B cell (primary cell): ENCODE measurements at regions not wholly inside any gene's neighbourhood (a gene's known extent, or its start where the extent isn't known, plus 50 kb on each side); places are given as distances from the start of the nearest gene placed in this dataset.

Experiments used
- ATAC-seq: fragments of 200-7000 bp; cut with Tn5 transposase; one replicate; pipeline ENCODE4 v1.10.0; 2021; ENCODE audit warnings: low read depth, mild to moderate bottlenecking, moderate number of reproducible peaks, moderate library complexity
- CTCF ChIA-PET: fragments of 350-600 bp; sonication (Branson Sonifier 250); formaldehyde crosslinking; loops from one replicate; lab custom pipeline; 2021; ENCODE audit warnings: antibody characterized with exemption, inconsistent platforms; lab: Charles Lee
- POLR2A ChIA-PET: fragments of 350-600 bp; sonication (Branson Sonifier 250); formaldehyde crosslinking; loops from one replicate; lab custom pipeline; 2021; ENCODE audit warnings: antibody characterized with exemption; lab: Charles Lee
- DNase-seq: peaks from one replicate; pipeline ENCODE4 v3.0.0; 2013
- H2AFZ ChIP-seq: 2 replicates; pipeline ENCODE4 v1.6.1; 2012; ENCODE audit warnings: mild to moderate bottlenecking, low read depth, low read length; ENCODE audit not compliant: insufficient read depth, poor library complexity, severe bottlenecking
- H3K27ac ChIP-seq, 2 donors: 1 replicate in 1 of 2; 2 replicates in 1 of 2; pipeline ENCODE4 v1.5.1; 2012 to 2013; ENCODE audit warnings: low read length in 2 of 2, mild to moderate bottlenecking in 2 of 2, moderate library complexity in 1 of 2
- H3K27me3 ChIP-seq, 4 experiments: fragments of 200-600 bp in 1 of 4; sonication (generic) in 1 of 4; replicated peaks in 1 of 4; 1 replicate in 2 of 4; 2 replicates in 2 of 4; pipeline versions ENCODE4 v1.6.1 to v1.7.0; 2013 to 2016; ENCODE audit warnings: low read length in 3 of 4, mild to moderate bottlenecking in 2 of 4, mixed read lengths in 1 of 4, moderate library complexity in 1 of 4; ENCODE audit not compliant: insufficient read depth in 4 of 4, control insufficient read depth in 3 of 4; ENCODE audit errors: control extremely low read depth in 1 of 4
- H3K36me3 ChIP-seq, 2 experiments: replicated peaks in 1 of 2; 1 replicate in 1 of 2; 2 replicates in 1 of 2; pipeline versions ENCODE4 v1.6.1 to v1.7.1; 2013; ENCODE audit warnings: low read length in 1 of 2; ENCODE audit not compliant: insufficient read depth in 2 of 2, control insufficient read depth in 1 of 2; ENCODE audit errors: control extremely low read depth in 1 of 2, extremely low read depth in 1 of 2
- H3K4me1 ChIP-seq, 2 donors: fragments of 200-600 bp in 1 of 2; sonication (generic) in 1 of 2; 1 replicate in 1 of 2; 2 replicates in 1 of 2; pipeline versions ENCODE4 v1.5.1 to v1.6.1; 2013 to 2017; ENCODE audit warnings: low read length in 2 of 2; ENCODE audit not compliant: control insufficient read depth in 2 of 2, insufficient read depth in 2 of 2
- H3K4me2 ChIP-seq: replicated peaks from 2 replicates; pipeline ENCODE3; 2012; ENCODE audit warnings: mild to moderate bottlenecking, low read depth, low read length; ENCODE audit not compliant: poor library complexity, severe bottlenecking
- H3K4me3 ChIP-seq, 5 experiments: fragments of 200-600 bp in 1 of 5; sonication (generic) in 1 of 5; 1 replicate in 3 of 5; 2 replicates in 2 of 5; pipeline versions ENCODE4 v1.5.1 to v1.7.0; 2011 to 2016; ENCODE audit warnings: low read length in 4 of 5, mild to moderate bottlenecking in 4 of 5, low read depth in 2 of 5, control low read depth in 1 of 5, moderate library complexity in 1 of 5; ENCODE audit not compliant: insufficient read depth in 1 of 5; ENCODE audit errors: control extremely low read depth in 1 of 5, extremely low read depth in 1 of 5
- H3K79me2 ChIP-seq: fragments of 200-600 bp; sonication (generic); one replicate; pipeline ENCODE4 v1.6.0; 2016; ENCODE audit warnings: low read length; ENCODE audit not compliant: control insufficient read depth, insufficient read depth
- H3K9ac ChIP-seq: fragments of 200-600 bp; sonication (generic); 2 replicates; pipeline ENCODE4 v1.6.1; 2017; ENCODE audit warnings: mild to moderate bottlenecking, low read length, moderate library complexity
- H3K9me3 ChIP-seq, 3 donors: one replicate each; pipeline versions ENCODE4 v1.6.1 to v1.7.1; 2013; ENCODE audit warnings: low read length in 2 of 3; ENCODE audit not compliant: control insufficient read depth in 2 of 3, insufficient read depth in 1 of 3; ENCODE audit errors: control extremely low read depth in 1 of 3
- H4K20me1 ChIP-seq: 2 replicates; pipeline ENCODE4 v1.6.0; 2012; ENCODE audit warnings: mild to moderate bottlenecking, low read length; ENCODE audit not compliant: insufficient read depth, control insufficient read depth, poor library complexity, severe bottlenecking
- H3K27ac Mint-ChIP-seq: one replicate; pipeline ENCODE4 v1.8.0; 2021; ENCODE audit warnings: mixed read lengths
- H3K27me3 Mint-ChIP-seq: one replicate; pipeline ENCODE4 v1.8.0; 2021; ENCODE audit warnings: mixed read lengths
- H3K4me1 Mint-ChIP-seq: one replicate; pipeline ENCODE4 v1.8.0; 2021; ENCODE audit warnings: mixed read lengths
- H3K4me3 Mint-ChIP-seq: one replicate; pipeline ENCODE4 v1.8.0; 2021; ENCODE audit warnings: mixed read lengths
- H3K9me3 Mint-ChIP-seq: one replicate; pipeline ENCODE4 v1.8.0; 2022; ENCODE audit warnings: mixed read lengths; ENCODE audit not compliant: insufficient read depth
- EZH2 ChIP-seq: IDR thresholded peaks from 2 replicates; pipeline ENCODE4 v1.6.1; 2012; ENCODE audit warnings: borderline replicate concordance, low read depth, mild to moderate bottlenecking, moderate library complexity, low read length; ENCODE audit not compliant: insufficient read depth, poor library complexity, severe bottlenecking
- WGBS: methylation state at CpG from one replicate; pipeline ENCODE4 v1.1.5; 2013; ENCODE audit warnings: missing lambda C conversion rate; ENCODE audit not compliant: insufficient coverage; 5-methylcytosine and 5-hydroxymethylcytosine counted together
- intact Hi-C: fragments of 100-400 bp; cut with micrococcal nuclease; formaldehyde crosslinking; loops from one replicate; pipeline ENCODE4 v1.10.0; 2022
- TF ChIP-seq, protein P1 (sequence below): fragments of 200-600 bp; IDR thresholded peaks from one replicate; pipeline ENCODE4 v1.8.0; 2022; ENCODE audit warnings: antibody characterized with exemption, mild to moderate bottlenecking

- H3K27me3 ChIP-seq, result peaks cover 0 to 3% (median 0%) of the 10 kb centered on the region in 4 experiments
- no peaks in the 10 kb centered on the region for H3K79me2 ChIP-seq
- H3K4me1 ChIP-seq, result no peaks in the 10 kb centered on the region
- no peak overlapping the region for H3K27ac ChIP-seq
- intact Hi-C loops, result no loop called here
- ChIA-PET CTCF (no interaction called here), POLR2A (no interaction called here)
- H3K9me3 ChIP-seq, result no peaks in the 10 kb centered on the region
- H3K27ac Mint-ChIP-seq, result no peak overlapping the region
- H3K4me3 ChIP-seq, result no peak overlapping the region
- ATAC-seq (no peak), DNase-seq (no peak)
- no peaks in the 10 kb centered on the region for H4K20me1 ChIP-seq
- H2AFZ ChIP-seq, result no peak overlapping the region
- no peaks in the 10 kb centered on the region for H3K36me3 ChIP-seq
- H3K4me3 Mint-ChIP-seq, result no peak overlapping the region
- H3K9ac ChIP-seq, result no peak overlapping the region
- no peak overlapping the region for H3K4me2 ChIP-seq
- H3K4me1 Mint-ChIP-seq, result no peaks in the 10 kb centered on the region
- no peak for TF ChIP-seq EZH2
- TF ChIP-seq, protein P1, sequence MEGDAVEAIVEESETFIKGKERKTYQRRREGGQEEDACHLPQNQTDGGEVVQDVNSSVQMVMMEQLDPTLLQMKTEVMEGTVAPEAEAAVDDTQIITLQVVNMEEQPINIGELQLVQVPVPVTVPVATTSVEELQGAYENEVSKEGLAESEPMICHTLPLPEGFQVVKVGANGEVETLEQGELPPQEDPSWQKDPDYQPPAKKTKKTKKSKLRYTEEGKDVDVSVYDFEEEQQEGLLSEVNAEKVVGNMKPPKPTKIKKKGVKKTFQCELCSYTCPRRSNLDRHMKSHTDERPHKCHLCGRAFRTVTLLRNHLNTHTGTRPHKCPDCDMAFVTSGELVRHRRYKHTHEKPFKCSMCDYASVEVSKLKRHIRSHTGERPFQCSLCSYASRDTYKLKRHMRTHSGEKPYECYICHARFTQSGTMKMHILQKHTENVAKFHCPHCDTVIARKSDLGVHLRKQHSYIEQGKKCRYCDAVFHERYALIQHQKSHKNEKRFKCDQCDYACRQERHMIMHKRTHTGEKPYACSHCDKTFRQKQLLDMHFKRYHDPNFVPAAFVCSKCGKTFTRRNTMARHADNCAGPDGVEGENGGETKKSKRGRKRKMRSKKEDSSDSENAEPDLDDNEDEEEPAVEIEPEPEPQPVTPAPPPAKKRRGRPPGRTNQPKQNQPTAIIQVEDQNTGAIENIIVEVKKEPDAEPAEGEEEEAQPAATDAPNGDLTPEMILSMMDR, result no peak
- no peaks in the 10 kb centered on the region for H3K9me3 Mint-ChIP-seq
- H3K27me3 Mint-ChIP-seq, result peaks cover 8% of the 10 kb centered on the region
- WGBS, result 80% methylated on average over 1 of the region's 4 CpGs
Observed at GRCh38 chr10:117884093-117884492, 162.6 kb downstream of the RAB11FIP2 start.

GRCh38 chr10:117884592-117884991 lies 162.1 kb downstream of the RAB11FIP2 start:
- H3K4me3 Mint-ChIP-seq, result no peak overlapping the region
- no peak overlapping the region for H3K27ac ChIP-seq

More at GRCh38 chr10:117884592-117884991, 162.1 kb downstream of the RAB11FIP2 start:
- Mint-ChIP-seq H3K27ac (no peak overlapping the region), H3K9me3 (no peaks in the 10 kb centered on the region), H3K27me3 (peaks cover 4% of the 10 kb centered on the region), H3K4me1 (no peaks in the 10 kb centered on the region)
- no peak overlapping the region for H2AFZ ChIP-seq
- TF ChIP-seq EZH2, result no peak
- TF ChIP-seq, protein P1, result no peak
- H3K4me2 ChIP-seq, result no peak overlapping the region
- no peak for DNase-seq
- no peaks in the 10 kb centered on the region for H3K4me1 ChIP-seq
- H3K4me3 ChIP-seq, result no peak overlapping the region
- H3K27me3 ChIP-seq, result peaks cover 0 to 3% (median 0%) of the 10 kb centered on the region in 4 experiments
- ChIA-PET POLR2A (no interaction called here), CTCF (no interaction called here)
- WGBS, result 83% methylated on average over 1 of the region's 6 CpGs
- intact Hi-C loops, result no loop called here
- no peaks in the 10 kb centered on the region for H3K79me2 ChIP-seq
- H3K9me3 ChIP-seq, result no peaks in the 10 kb centered on the region
- no peak overlapping the region for H3K9ac ChIP-seq
- H3K36me3 ChIP-seq, result no peaks in the 10 kb centered on the region
- no peak for ATAC-seq
- no peaks in the 10 kb centered on the region for H4K20me1 ChIP-seq
